HepG2 (cell line): ENCODE measurements at regions not wholly inside any gene's neighbourhood (a gene's known extent, or its start where the extent isn't known, plus 50 kb on each side); places are given as distances from the start of the nearest gene placed in this dataset.

ENCODE experiments used
- ATAC-seq: fragments of 200-7000 bp; cut with Tn5 transposase; 3 replicates; pipeline ENCODE4 v1.9.1; 2020; ENCODE audit warnings: mild to moderate bottlenecking, moderate library complexity
- BruUV-seq: library from RNA; stranded (reverse); fragments of 400-500 nt; replicated peaks from 2 replicates; lab custom pipeline; 2021; lab: Mats Ljungman, UMichigan
- CTCF ChIA-PET: fragments of 300-600 bp; formaldehyde crosslinking; extraction: SDS; loops from one replicate; lab custom pipeline; 2021; ENCODE audit warnings: low total read pairs, inconsistent platforms, low intra/inter-chr PET ratio; lab: Yijun Ruan, JAX
- POLR2A ChIA-PET: fragments of 350-600 bp; sonication (Branson Sonifier 250); formaldehyde crosslinking; loops from one replicate; lab custom pipeline; 2020; ENCODE audit warnings: antibody characterized with exemption, inconsistent platforms; lab: Yijun Ruan, JAX
- DNase-seq: peaks from one replicate; pipeline ENCODE4 v3.0.0-alpha.2; 2015; ENCODE audit warnings: low spot score
- FAIRE-seq: peaks from 3 replicates; lab custom pipeline; 2011; peaks lifted over from hg19 to GRCh38; lab: Jason Lieb, UNC
- H2AFZ ChIP-seq: one replicate; pipeline ENCODE4 v1.6.1; 2011; ENCODE audit warnings: low read length, inconsistent platforms
- H3K27ac ChIP-seq: fragments of 300-600 bp; 3 replicates; pipeline ENCODE4 v1.8.0; 2011; ENCODE audit warnings: mixed run types, mild to moderate bottlenecking, mixed read lengths, low read length, inconsistent platforms; ENCODE audit not compliant: insufficient read depth; ENCODE audit errors: extremely low read length
- H3K27me3 ChIP-seq, 2 experiments: fragments of 200-600 bp in 1 of 2; 2 replicates in 1 of 2; 3 replicates in 1 of 2; pipeline versions ENCODE4 v1.6.0 to v1.8.0; 2011; ENCODE audit warnings: low read length in 2 of 2, mild to moderate bottlenecking in 2 of 2, moderate library complexity in 2 of 2, inconsistent platforms in 1 of 2; ENCODE audit not compliant: insufficient read depth in 2 of 2, control insufficient read depth in 1 of 2
- H3K36me3 ChIP-seq, 2 experiments: fragments of 200-600 bp in 1 of 2; replicated peaks in 1 of 2; 2 replicates in 1 of 2; 3 replicates in 1 of 2; pipeline versions ENCODE4 v1.5.1 to v1.8.0; 2011; ENCODE audit warnings: low read length in 2 of 2, inconsistent platforms in 1 of 2; ENCODE audit not compliant: insufficient read depth in 2 of 2, control insufficient read depth in 1 of 2
- H3K4me1 ChIP-seq: 2 replicates; pipeline ENCODE4 v1.5.1; 2012; ENCODE audit warnings: low read length, inconsistent platforms; ENCODE audit not compliant: insufficient read depth
- H3K4me2 ChIP-seq: 2 replicates; pipeline ENCODE4 v1.6.0; 2011; ENCODE audit warnings: low read depth, low read length, inconsistent platforms
- H3K4me3 ChIP-seq, 3 experiments: fragments of 200-600 bp in 1 of 3; sonication (generic), shearing (Covaris generic) in 1 of 3; replicated peaks in 1 of 3; 2 replicates each; pipeline ENCODE4 v1.5.1; 2011 to 2016; ENCODE audit warnings: low read length in 3 of 3, inconsistent platforms in 2 of 3, low read depth in 2 of 3, mild to moderate bottlenecking in 2 of 3, control low read depth in 1 of 3, mixed read lengths in 1 of 3; ENCODE audit not compliant: insufficient read depth in 1 of 3
- H3K79me2 ChIP-seq: one replicate; pipeline ENCODE4 v1.6.1; 2011; ENCODE audit warnings: low read length, inconsistent platforms; ENCODE audit not compliant: insufficient read depth
- H3K9ac ChIP-seq: 2 replicates; pipeline ENCODE4 v1.6.0; 2011; ENCODE audit warnings: mild to moderate bottlenecking, low read depth, low read length, inconsistent platforms; ENCODE audit not compliant: insufficient read depth
- H3K9me3 ChIP-seq: 2 replicates; pipeline ENCODE4 v1.5.1; 2012; ENCODE audit warnings: mild to moderate bottlenecking, low read length
- H4K20me1 ChIP-seq: 2 replicates; pipeline ENCODE4 v1.6.0; 2011; ENCODE audit warnings: inconsistent platforms, mild to moderate bottlenecking, low read length, moderate library complexity; ENCODE audit not compliant: insufficient read depth
- ETV5 ChIP-seq: IDR thresholded peaks from 2 replicates; pipeline ENCODE4 v1.6.1; 2018; ENCODE audit warnings: missing biosample characterization, missing genetic modification reagents, inconsistent platforms, borderline replicate concordance
- KDM5A ChIP-seq: fragments of 200-600 bp; sonication (generic); IDR thresholded peaks from 2 replicates; pipeline ENCODE4 v1.7.0; 2018; ENCODE audit warnings: antibody characterized with exemption, mild to moderate bottlenecking, low read length, borderline replicate concordance
- RELA ChIP-seq: sonication (generic); formaldehyde crosslinking; IDR thresholded peaks from 2 replicates; pipeline ENCODE4 v1.4.0; 2020; ENCODE audit warnings: missing genetic modification reagents
- SP1 ChIP-seq, 2 experiments: fragments of 450-650 bp in 1 of 2; sonication (generic) in 1 of 2; formaldehyde crosslinking in 1 of 2; IDR thresholded peaks; 2 replicates each; pipeline versions ENCODE4 v1.4.0 to v1.6.1; 2016 to 2020; ENCODE audit warnings: missing genetic modification reagents in 1 of 2
- YEATS2 ChIP-seq: sonication (generic); formaldehyde crosslinking; IDR thresholded peaks from 2 replicates; pipeline ENCODE4 v1.4.0; 2020; ENCODE audit warnings: missing genetic modification reagents, borderline replicate concordance
- ZIK1 ChIP-seq: sonication (generic); formaldehyde crosslinking; IDR thresholded peaks from 2 replicates; pipeline ENCODE4 v1.5.0; 2020; ENCODE audit warnings: mild to moderate bottlenecking, low read depth, missing genetic modification reagents, borderline replicate concordance
- ZNF7 ChIP-seq: IDR thresholded peaks from 2 replicates; pipeline ENCODE4 v1.6.1; 2016; ENCODE audit warnings: missing biosample characterization, missing genetic modification reagents
- WGBS: methylation state at CpG from one replicate; pipeline ENCODE4 v1.1.6; 2017; ENCODE audit warnings: low lambda C conversion rate; 5-methylcytosine and 5-hydroxymethylcytosine counted together
- in situ Hi-C: cut with HindIII; loops from 2 replicates; pipeline ENCODE4 v1.10.0; 2017; ENCODE audit warnings: low pct_unique_long_range_greater_than_20kb; ENCODE audit not compliant: extremely low pct_ligation_motif_present
- intact Hi-C: fragments of 100-400 bp; cut with micrococcal nuclease; formaldehyde crosslinking; loops from one replicate; pipeline ENCODE4 v1.10.0; 2022; ENCODE audit not compliant: unreplicated experiment
- TF ChIP-seq, protein P1 (sequence below): sonication (generic); formaldehyde crosslinking; IDR thresholded peaks from 2 replicates; pipeline ENCODE4 v1.5.0; 2020; ENCODE audit warnings: mild to moderate bottlenecking, missing genetic modification reagents, borderline replicate concordance
- TF ChIP-seq, protein P2 (sequence below): sonication (generic); formaldehyde crosslinking; IDR thresholded peaks from 2 replicates; pipeline ENCODE4 v1.4.0; 2020; ENCODE audit warnings: missing genetic modification reagents
- TF ChIP-seq, protein P3 (sequence below): sonication (generic); formaldehyde crosslinking; IDR thresholded peaks from 2 replicates; pipeline ENCODE4 v1.4.0; 2020; ENCODE audit warnings: mild to moderate bottlenecking, missing genetic modification reagents
- TF ChIP-seq, protein P4 (sequence below): IDR thresholded peaks from 2 replicates; pipeline ENCODE4 v1.6.1; 2012; ENCODE audit warnings: low read depth, low read length, improper control_type of control experiment
- TF ChIP-seq, protein P5 (sequence below): sonication (generic); formaldehyde crosslinking; IDR thresholded peaks from 2 replicates; pipeline ENCODE4 v1.8.0; 2022; ENCODE audit warnings: mild to moderate bottlenecking, missing genetic modification reagents

DNA sequence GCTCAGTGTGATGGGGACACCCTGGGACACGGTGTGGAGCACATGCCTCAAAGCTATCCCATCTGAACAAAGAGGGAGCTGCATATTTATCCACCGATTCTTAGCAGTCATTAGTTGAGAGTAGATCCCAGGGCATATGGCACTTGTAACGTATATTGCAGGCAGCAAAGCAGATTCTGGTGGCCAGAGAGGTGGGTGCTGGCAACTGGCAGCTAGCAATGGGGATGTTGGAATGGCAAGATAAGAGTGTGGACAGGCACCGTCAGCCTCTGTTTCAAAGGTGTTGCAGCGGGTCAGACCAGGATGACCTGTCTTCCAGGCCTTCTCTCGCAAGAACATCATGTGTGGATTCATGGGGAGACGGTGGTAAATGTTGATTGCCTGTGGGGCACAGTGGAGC lies 54.0 kb upstream of the ADRA1D start:
- FAIRE-seq (no peak), ATAC-seq (no peak), DNase-seq (no peak)
- Histone ChIP-seq H3K4me3 (no peak overlapping the region), H2AFZ (no peak overlapping the region), H3K27me3 (peaks cover 6 to 10% of the 10 kb centered on the region in 2 experiments; a peak in 2 of 5 replicates), H3K4me2 (no peak overlapping the region), H3K27ac (no peak overlapping the region), H4K20me1 (no peaks in the 10 kb centered on the region), H3K36me3 (no peaks in the 10 kb centered on the region), H3K4me1 (no peaks in the 10 kb centered on the region), H3K9me3 (no peaks in the 10 kb centered on the region), H3K9ac (no peak overlapping the region), H3K79me2 (no peaks in the 10 kb centered on the region)
- intact Hi-C loops (no loop called here), in situ Hi-C loops (no loop called here)
- no TSS peak for BruUV-seq
- CTCF ChIA-PET = no interaction called here
- POLR2A ChIA-PET = no interaction called here
- 5% methylated on average over 7 of the region's 7 CpGs for WGBS
- TF ChIP-seq, protein P1, sequence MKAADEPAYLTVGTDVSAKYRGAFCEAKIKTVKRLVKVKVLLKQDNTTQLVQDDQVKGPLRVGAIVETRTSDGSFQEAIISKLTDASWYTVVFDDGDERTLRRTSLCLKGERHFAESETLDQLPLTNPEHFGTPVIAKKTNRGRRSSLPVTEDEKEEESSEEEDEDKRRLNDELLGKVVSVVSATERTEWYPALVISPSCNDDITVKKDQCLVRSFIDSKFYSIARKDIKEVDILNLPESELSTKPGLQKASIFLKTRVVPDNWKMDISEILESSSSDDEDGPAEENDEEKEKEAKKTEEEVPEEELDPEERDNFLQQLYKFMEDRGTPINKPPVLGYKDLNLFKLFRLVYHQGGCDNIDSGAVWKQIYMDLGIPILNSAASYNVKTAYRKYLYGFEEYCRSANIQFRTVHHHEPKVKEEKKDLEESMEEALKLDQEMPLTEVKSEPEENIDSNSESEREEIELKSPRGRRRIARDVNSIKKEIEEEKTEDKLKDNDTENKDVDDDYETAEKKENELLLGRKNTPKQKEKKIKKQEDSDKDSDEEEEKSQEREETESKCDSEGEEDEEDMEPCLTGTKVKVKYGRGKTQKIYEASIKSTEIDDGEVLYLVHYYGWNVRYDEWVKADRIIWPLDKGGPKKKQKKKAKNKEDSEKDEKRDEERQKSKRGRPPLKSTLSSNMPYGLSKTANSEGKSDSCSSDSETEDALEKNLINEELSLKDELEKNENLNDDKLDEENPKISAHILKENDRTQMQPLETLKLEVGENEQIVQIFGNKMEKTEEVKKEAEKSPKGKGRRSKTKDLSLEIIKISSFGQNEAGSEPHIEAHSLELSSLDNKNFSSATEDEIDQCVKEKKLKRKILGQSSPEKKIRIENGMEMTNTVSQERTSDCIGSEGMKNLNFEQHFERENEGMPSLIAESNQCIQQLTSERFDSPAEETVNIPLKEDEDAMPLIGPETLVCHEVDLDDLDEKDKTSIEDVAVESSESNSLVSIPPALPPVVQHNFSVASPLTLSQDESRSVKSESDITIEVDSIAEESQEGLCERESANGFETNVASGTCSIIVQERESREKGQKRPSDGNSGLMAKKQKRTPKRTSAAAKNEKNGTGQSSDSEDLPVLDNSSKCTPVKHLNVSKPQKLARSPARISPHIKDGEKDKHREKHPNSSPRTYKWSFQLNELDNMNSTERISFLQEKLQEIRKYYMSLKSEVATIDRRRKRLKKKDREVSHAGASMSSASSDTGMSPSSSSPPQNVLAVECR (CRISPR knock-in tag) = no peak
- TF ChIP-seq, protein P2, sequence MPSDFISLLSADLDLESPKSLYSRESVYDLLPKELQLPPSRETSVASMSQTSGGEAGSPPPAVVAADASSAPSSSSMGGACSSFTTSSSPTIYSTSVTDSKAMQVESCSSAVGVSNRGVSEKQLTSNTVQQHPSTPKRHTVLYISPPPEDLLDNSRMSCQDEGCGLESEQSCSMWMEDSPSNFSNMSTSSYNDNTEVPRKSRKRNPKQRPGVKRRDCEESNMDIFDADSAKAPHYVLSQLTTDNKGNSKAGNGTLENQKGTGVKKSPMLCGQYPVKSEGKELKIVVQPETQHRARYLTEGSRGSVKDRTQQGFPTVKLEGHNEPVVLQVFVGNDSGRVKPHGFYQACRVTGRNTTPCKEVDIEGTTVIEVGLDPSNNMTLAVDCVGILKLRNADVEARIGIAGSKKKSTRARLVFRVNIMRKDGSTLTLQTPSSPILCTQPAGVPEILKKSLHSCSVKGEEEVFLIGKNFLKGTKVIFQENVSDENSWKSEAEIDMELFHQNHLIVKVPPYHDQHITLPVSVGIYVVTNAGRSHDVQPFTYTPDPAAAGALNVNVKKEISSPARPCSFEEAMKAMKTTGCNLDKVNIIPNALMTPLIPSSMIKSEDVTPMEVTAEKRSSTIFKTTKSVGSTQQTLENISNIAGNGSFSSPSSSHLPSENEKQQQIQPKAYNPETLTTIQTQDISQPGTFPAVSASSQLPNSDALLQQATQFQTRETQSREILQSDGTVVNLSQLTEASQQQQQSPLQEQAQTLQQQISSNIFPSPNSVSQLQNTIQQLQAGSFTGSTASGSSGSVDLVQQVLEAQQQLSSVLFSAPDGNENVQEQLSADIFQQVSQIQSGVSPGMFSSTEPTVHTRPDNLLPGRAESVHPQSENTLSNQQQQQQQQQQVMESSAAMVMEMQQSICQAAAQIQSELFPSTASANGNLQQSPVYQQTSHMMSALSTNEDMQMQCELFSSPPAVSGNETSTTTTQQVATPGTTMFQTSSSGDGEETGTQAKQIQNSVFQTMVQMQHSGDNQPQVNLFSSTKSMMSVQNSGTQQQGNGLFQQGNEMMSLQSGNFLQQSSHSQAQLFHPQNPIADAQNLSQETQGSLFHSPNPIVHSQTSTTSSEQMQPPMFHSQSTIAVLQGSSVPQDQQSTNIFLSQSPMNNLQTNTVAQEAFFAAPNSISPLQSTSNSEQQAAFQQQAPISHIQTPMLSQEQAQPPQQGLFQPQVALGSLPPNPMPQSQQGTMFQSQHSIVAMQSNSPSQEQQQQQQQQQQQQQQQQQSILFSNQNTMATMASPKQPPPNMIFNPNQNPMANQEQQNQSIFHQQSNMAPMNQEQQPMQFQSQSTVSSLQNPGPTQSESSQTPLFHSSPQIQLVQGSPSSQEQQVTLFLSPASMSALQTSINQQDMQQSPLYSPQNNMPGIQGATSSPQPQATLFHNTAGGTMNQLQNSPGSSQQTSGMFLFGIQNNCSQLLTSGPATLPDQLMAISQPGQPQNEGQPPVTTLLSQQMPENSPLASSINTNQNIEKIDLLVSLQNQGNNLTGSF (CRISPR knock-in tag) = no peak
- TF ChIP-seq, protein P3, sequence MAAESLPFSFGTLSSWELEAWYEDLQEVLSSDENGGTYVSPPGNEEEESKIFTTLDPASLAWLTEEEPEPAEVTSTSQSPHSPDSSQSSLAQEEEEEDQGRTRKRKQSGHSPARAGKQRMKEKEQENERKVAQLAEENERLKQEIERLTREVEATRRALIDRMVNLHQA (CRISPR knock-in tag) = no peak
- TF ChIP-seq, protein P4, sequence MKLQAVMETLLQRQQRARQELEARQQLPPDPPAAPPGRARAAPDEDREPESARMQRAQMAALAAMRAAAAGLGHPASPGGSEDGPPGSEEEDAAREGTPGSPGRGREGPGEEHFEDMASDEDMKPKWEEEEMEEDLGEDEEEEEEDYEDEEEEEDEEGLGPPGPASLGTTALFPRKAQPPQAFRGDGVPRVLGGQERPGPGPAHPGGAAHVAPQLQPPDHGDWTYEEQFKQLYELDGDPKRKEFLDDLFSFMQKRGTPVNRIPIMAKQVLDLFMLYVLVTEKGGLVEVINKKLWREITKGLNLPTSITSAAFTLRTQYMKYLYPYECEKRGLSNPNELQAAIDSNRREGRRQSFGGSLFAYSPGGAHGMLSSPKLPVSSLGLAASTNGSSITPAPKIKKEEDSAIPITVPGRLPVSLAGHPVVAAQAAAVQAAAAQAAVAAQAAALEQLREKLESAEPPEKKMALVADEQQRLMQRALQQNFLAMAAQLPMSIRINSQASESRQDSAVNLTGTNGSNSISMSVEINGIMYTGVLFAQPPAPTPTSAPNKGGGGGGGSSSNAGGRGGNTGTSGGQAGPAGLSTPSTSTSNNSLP = no peak
- TF ChIP-seq SP1 (IDR thresholded peaks at IDR 0.05) (no peak), SP1 (CRISPR knock-in tag; IDR thresholded peaks at IDR 0.05) (no peak), RELA (CRISPR knock-in tag) (no peak), KDM5A (no peak), ZIK1 (no peak), ETV5 (CRISPR knock-in tag) (no peak), ZNF7 (no peak), YEATS2 (CRISPR knock-in tag) (no peak)
- TF ChIP-seq, protein P5, sequence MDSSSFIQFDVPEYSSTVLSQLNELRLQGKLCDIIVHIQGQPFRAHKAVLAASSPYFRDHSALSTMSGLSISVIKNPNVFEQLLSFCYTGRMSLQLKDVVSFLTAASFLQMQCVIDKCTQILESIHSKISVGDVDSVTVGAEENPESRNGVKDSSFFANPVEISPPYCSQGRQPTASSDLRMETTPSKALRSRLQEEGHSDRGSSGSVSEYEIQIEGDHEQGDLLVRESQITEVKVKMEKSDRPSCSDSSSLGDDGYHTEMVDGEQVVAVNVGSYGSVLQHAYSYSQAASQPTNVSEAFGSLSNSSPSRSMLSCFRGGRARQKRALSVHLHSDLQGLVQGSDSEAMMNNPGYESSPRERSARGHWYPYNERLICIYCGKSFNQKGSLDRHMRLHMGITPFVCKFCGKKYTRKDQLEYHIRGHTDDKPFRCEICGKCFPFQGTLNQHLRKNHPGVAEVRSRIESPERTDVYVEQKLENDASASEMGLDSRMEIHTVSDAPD = no peak
